ENCODE measurements at regions not wholly inside any gene's neighbourhood (a gene's known extent, or its start where the extent isn't known, plus 50 kb on each side); places are given as distances from the start of the nearest gene placed in this dataset.

- ATAC-seq: no peak
- H3K4me3 Mint-ChIP-seq: no peak overlapping the region
- no peaks in the 10 kb centered on the region for H3K4me1 Mint-ChIP-seq (ENCODE audit: low read depth in 2 of 2)
- no peak for DNase-seq (ENCODE audit: low spot score)
- no peaks in the 10 kb centered on the region for H3K36me3 Mint-ChIP-seq
- H3K27me3 Mint-ChIP-seq: peaks cover 7 to 14% of the 10 kb centered on the region in 2 donors
- H3K9me3 Mint-ChIP-seq: no peaks in the 10 kb centered on the region
- no peak overlapping the region for H3K27ac Mint-ChIP-seq
Measured at GRCh38 chr11:70761094-70761907, 363.0 kb downstream of the CTTN start.

GRCh38 chr11:70761908-70762337 is 363.6 kb downstream of the CTTN start:
- no peak for ATAC-seq
- no peak for DNase-seq (ENCODE audit: low spot score)
- H3K4me1 Mint-ChIP-seq (ENCODE audit: low read depth in 2 of 2): no peaks in the 10 kb centered on the region
- H3K27me3 Mint-ChIP-seq: peaks cover 5 to 14% of the 10 kb centered on the region in 2 donors
- H3K9me3 Mint-ChIP-seq: no peaks in the 10 kb centered on the region
- H3K36me3 Mint-ChIP-seq: no peaks in the 10 kb centered on the region
- no peak overlapping the region for H3K4me3 Mint-ChIP-seq
- H3K27ac Mint-ChIP-seq: no peak overlapping the region

GRCh38 chr11:70762810-70763209 is 364.5 kb downstream of the CTTN start:
- peaks cover 5 to 14% of the 10 kb centered on the region in 2 donors for H3K27me3 Mint-ChIP-seq
- no peaks in the 10 kb centered on the region for H3K9me3 Mint-ChIP-seq
- no peak overlapping the region for H3K4me3 Mint-ChIP-seq
- no peaks in the 10 kb centered on the region for H3K36me3 Mint-ChIP-seq
- H3K27ac Mint-ChIP-seq: no peak overlapping the region
- H3K4me1 Mint-ChIP-seq (ENCODE audit: low read depth in 2 of 2): no peaks in the 10 kb centered on the region
- ATAC-seq (no peak), DNase-seq (ENCODE audit: low spot score) (no peak)

GRCh38 chr11:70763606-70764005 is 365.3 kb downstream of the CTTN start:
- Mint-ChIP-seq H3K36me3 (no peaks in the 10 kb centered on the region), H3K27me3 (peaks cover 5 to 14% of the 10 kb centered on the region in 2 donors), H3K4me3 (no peak overlapping the region), H3K27ac (no peak overlapping the region), H3K9me3 (no peaks in the 10 kb centered on the region), H3K4me1 (ENCODE audit: low read depth in 2 of 2) (no peaks in the 10 kb centered on the region)
- no peak for ATAC-seq
- DNase-seq (ENCODE audit: low spot score): no peak

- H3K4me3 Mint-ChIP-seq: no peak overlapping the region
- peaks cover 5 to 14% of the 10 kb centered on the region in 2 donors for H3K27me3 Mint-ChIP-seq
- no peaks in the 10 kb centered on the region for H3K9me3 Mint-ChIP-seq
- no peaks in the 10 kb centered on the region for H3K4me1 Mint-ChIP-seq (ENCODE audit: low read depth in 2 of 2)
- H3K36me3 Mint-ChIP-seq: no peaks in the 10 kb centered on the region
- no peak for DNase-seq (ENCODE audit: low spot score)
- no peak overlapping the region for H3K27ac Mint-ChIP-seq
- ATAC-seq: no peak
Measured at GRCh38 chr11:70764356-70764905, 366.1 kb downstream of the CTTN start.

- H3K27me3 Mint-ChIP-seq: peaks cover 5 to 10% of the 10 kb centered on the region in 2 donors
- DNase-seq (ENCODE audit: low spot score): no peak
- H3K9me3 Mint-ChIP-seq: no peaks in the 10 kb centered on the region
- no peaks in the 10 kb centered on the region for H3K4me1 Mint-ChIP-seq (ENCODE audit: low read depth in 2 of 2)
- H3K27ac Mint-ChIP-seq: no peak overlapping the region
- H3K4me3 Mint-ChIP-seq: no peak overlapping the region
- ATAC-seq: no peak
- no peaks in the 10 kb centered on the region for H3K36me3 Mint-ChIP-seq
Measured at GRCh38 chr11:70766901-70767300, 368.6 kb downstream of the CTTN start.

- Mint-ChIP-seq H3K4me3 (no peak overlapping the region), H3K27me3 (peaks cover 5 to 10% of the 10 kb centered on the region in 2 donors), H3K9me3 (no peaks in the 10 kb centered on the region), H3K36me3 (no peaks in the 10 kb centered on the region), H3K27ac (no peak overlapping the region), H3K4me1 (ENCODE audit: low read depth in 2 of 2) (no peaks in the 10 kb centered on the region)
- ATAC-seq (no peak), DNase-seq (ENCODE audit: low spot score) (no peak)
Measured at GRCh38 chr11:70768346-70769095, 370.2 kb downstream of the CTTN start.

GRCh38 chr11:70769106-70769505 is 370.8 kb downstream of the CTTN start:
- Mint-ChIP-seq H3K4me3 (no peak overlapping the region), H3K4me1 (ENCODE audit: low read depth in 2 of 2) (peaks cover 0 to 2% of the 10 kb centered on the region in 2 donors), H3K27me3 (peaks cover 9% of the 10 kb centered on the region in 2 donors), H3K9me3 (no peaks in the 10 kb centered on the region), H3K36me3 (no peaks in the 10 kb centered on the region), H3K27ac (no peak overlapping the region)
- DNase-seq (ENCODE audit: low spot score) (no peak), ATAC-seq (no peak)

- no peak overlapping the region for H3K27ac Mint-ChIP-seq
- H3K36me3 Mint-ChIP-seq: no peaks in the 10 kb centered on the region
- ATAC-seq (peak in 1 of 2 donors; percentile 8), DNase-seq (ENCODE audit: low spot score) (no peak)
- peaks cover 0 to 2% of the 10 kb centered on the region in 2 donors for H3K4me1 Mint-ChIP-seq (ENCODE audit: low read depth in 2 of 2)
- H3K27me3 Mint-ChIP-seq: peaks cover 5 to 7% of the 10 kb centered on the region in 2 donors
- H3K4me3 Mint-ChIP-seq: no peak overlapping the region
- no peaks in the 10 kb centered on the region for H3K9me3 Mint-ChIP-seq
Measured at GRCh38 chr11:70769521-70769920, 371.2 kb downstream of the CTTN start.

GRCh38 chr11:70771099-70771885 is 373.0 kb downstream of the CTTN start:
- ATAC-seq (no peak), DNase-seq (ENCODE audit: low spot score) (no peak)
- no peaks in the 10 kb centered on the region for H3K36me3 Mint-ChIP-seq
- no peak overlapping the region for H3K4me3 Mint-ChIP-seq
- peaks cover 0 to 2% of the 10 kb centered on the region in 2 donors for H3K4me1 Mint-ChIP-seq (ENCODE audit: low read depth in 2 of 2)
- H3K27me3 Mint-ChIP-seq: peaks cover 0 to 4% of the 10 kb centered on the region in 2 donors
- no peak overlapping the region for H3K27ac Mint-ChIP-seq
- no peaks in the 10 kb centered on the region for H3K9me3 Mint-ChIP-seq

- no peak overlapping the region for H3K27ac Mint-ChIP-seq
- H3K36me3 Mint-ChIP-seq: no peaks in the 10 kb centered on the region
- peaks cover 7 to 12% of the 10 kb centered on the region in 2 donors for H3K27me3 Mint-ChIP-seq
- no peak overlapping the region for H3K4me3 Mint-ChIP-seq
- DNase-seq (ENCODE audit: low spot score) (no peak), ATAC-seq (no peak)
- no peaks in the 10 kb centered on the region for H3K9me3 Mint-ChIP-seq
- H3K4me1 Mint-ChIP-seq (ENCODE audit: low read depth in 2 of 2): peaks cover 0 to 2% of the 10 kb centered on the region in 2 donors
Measured at GRCh38 chr11:70772950-70773349, 374.6 kb downstream of the CTTN start.

- Mint-ChIP-seq H3K4me1 (ENCODE audit: low read depth in 2 of 2) (peaks cover 0 to 2% of the 10 kb centered on the region in 2 donors), H3K4me3 (no peak overlapping the region), H3K27me3 (peaks cover 10 to 12% of the 10 kb centered on the region in 2 donors), H3K27ac (no peak overlapping the region), H3K36me3 (no peaks in the 10 kb centered on the region), H3K9me3 (no peaks in the 10 kb centered on the region)
- no peak for DNase-seq (ENCODE audit: low spot score)
- ATAC-seq: no peak
Measured at GRCh38 chr11:70775386-70776075, 377.2 kb downstream of the CTTN start.

All from natural killer cell treated with Interleukin-12 subunit alpha and Interleukin-12 subunit beta and Interleukin-15 and Interleukin-18, amount 100 ng/mL, for 72 hours (primary cell).